Hepatocyte (in vitro differentiated cells): ENCODE measurements at regions not wholly inside any gene's neighbourhood (a gene's known extent, or its start where the extent isn't known, plus 50 kb on each side); places are given as distances from the start of the nearest gene placed in this dataset.

Source experiments
- CTCF ChIP-seq: fragments of 200-600 bp; sonication (generic); IDR thresholded peaks from 2 replicates; pipeline ENCODE4 v1.5.1; 2016; ENCODE audit warnings: antibody characterized with exemption, mild to moderate bottlenecking; ENCODE audit not compliant: poor library complexity
- EZH2 ChIP-seq: fragments of 200-600 bp; sonication (generic); IDR thresholded peaks from 2 replicates; pipeline ENCODE4 v1.6.1; 2016; ENCODE audit warnings: antibody characterized with exemption, mild to moderate bottlenecking, borderline replicate concordance

DNA sequence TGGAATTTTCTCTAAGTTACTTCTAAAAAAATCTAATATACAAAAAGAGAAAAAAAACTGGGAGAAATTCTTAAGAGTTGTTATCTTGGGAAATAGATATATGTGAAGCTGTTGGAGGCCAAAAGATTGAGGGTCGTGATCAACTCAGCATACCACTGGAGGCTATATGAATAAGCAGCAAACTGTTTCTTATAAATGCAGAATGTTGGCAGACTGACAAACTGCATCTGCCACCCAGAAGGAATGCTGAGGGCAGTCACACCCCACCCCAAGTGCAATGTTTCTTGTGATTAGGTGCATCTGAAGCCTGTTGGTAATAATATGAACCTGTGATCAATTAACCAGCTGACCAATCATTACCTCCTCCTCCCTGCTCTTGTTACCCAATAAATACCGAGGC is 818.6 kb upstream of the MGAT4C start:
- TF ChIP-seq CTCF (no peak), EZH2 (no peak)
